ENCODE measurements at regions not wholly inside any gene's neighbourhood (a gene's known extent, or its start where the extent isn't known, plus 50 kb on each side); places are given as distances from the start of the nearest gene placed in this dataset.

GRCh38 chr13:91032104-91032503 lies 315.4 kb upstream of the MIR17HG start:
- no peaks in the 10 kb centered on the region for H3K79me2 ChIP-seq (ENCODE audit: low read depth)
- H3K9ac ChIP-seq: no peak overlapping the region
- H3K4me2 ChIP-seq: no peak overlapping the region
- TF ChIP-seq EZH2phosphoT487 (IDR thresholded peaks at IDR 0.05): no peak
- TF ChIP-seq EZH2 (IDR thresholded peaks at IDR 0.05): no peak
- TF ChIP-seq CTCF (IDR thresholded peaks at IDR 0.05): no peak
- Mint-ChIP-seq H3K9me3 (no peaks in the 10 kb centered on the region), H3K4me3 (no peak overlapping the region), H3K36me3 (no peaks in the 10 kb centered on the region), H3K27ac (no peak overlapping the region), H3K4me1 (peaks cover 2% of the 10 kb centered on the region), H3K27me3 (ENCODE audit: insufficient read depth, low read depth) (no peaks in the 10 kb centered on the region)
- H4K20me1 ChIP-seq (ENCODE audit: low read depth): no peaks in the 10 kb centered on the region
- H2AFZ ChIP-seq (replicated peaks): no peak overlapping the region
- no peak for DNase-seq (ENCODE audit: low spot score)
- no peak overlapping the region for H3K4me3 ChIP-seq
- H3K36me3 ChIP-seq: no peaks in the 10 kb centered on the region
- no peak overlapping the region for H3K27ac ChIP-seq
- H3K27me3 ChIP-seq: no peaks in the 10 kb centered on the region
- no peaks in the 10 kb centered on the region for H3F3A ChIP-seq (ENCODE audit: low read depth)
- no peaks in the 10 kb centered on the region for H3K9me3 ChIP-seq (ENCODE audit: low read depth)
- H3K4me1 ChIP-seq: no peaks in the 10 kb centered on the region

GRCh38 chr13:91036886-91037285 lies 310.6 kb upstream of the MIR17HG start:
- Histone ChIP-seq H3K4me2 (no peak overlapping the region), H3K27me3 (no peaks in the 10 kb centered on the region), H3K9me3 (ENCODE audit: low read depth) (no peaks in the 10 kb centered on the region), H4K20me1 (ENCODE audit: low read depth) (no peaks in the 10 kb centered on the region), H3K36me3 (no peaks in the 10 kb centered on the region), H2AFZ (replicated peaks) (no peak overlapping the region), H3K4me1 (no peaks in the 10 kb centered on the region), H3K27ac (no peak overlapping the region), H3K79me2 (ENCODE audit: low read depth) (no peaks in the 10 kb centered on the region), H3K9ac (no peak overlapping the region), H3F3A (ENCODE audit: low read depth) (no peaks in the 10 kb centered on the region), H3K4me3 (no peak overlapping the region)
- Mint-ChIP-seq H3K9me3 (no peaks in the 10 kb centered on the region), H3K36me3 (no peaks in the 10 kb centered on the region), H3K27me3 (ENCODE audit: insufficient read depth, low read depth) (no peaks in the 10 kb centered on the region), H3K4me1 (peaks cover 2% of the 10 kb centered on the region), H3K4me3 (no peak overlapping the region), H3K27ac (no peak overlapping the region)
- DNase-seq (ENCODE audit: low spot score): no peak
- no peak for TF ChIP-seq CTCF (IDR thresholded peaks at IDR 0.05)

- H3K36me3 Mint-ChIP-seq: no peaks in the 10 kb centered on the region
- peaks cover 5% of the 10 kb centered on the region for H3K4me1 Mint-ChIP-seq
- Histone ChIP-seq H3K9me3 (ENCODE audit: low read depth) (no peaks in the 10 kb centered on the region), H3K27me3 (no peaks in the 10 kb centered on the region), H3K4me3 (no peak overlapping the region), H3K27ac (no peak overlapping the region), H3F3A (ENCODE audit: low read depth) (no peaks in the 10 kb centered on the region), H4K20me1 (ENCODE audit: low read depth) (no peaks in the 10 kb centered on the region), H3K9ac (no peak overlapping the region), H3K4me2 (no peak overlapping the region), H3K79me2 (ENCODE audit: low read depth) (no peaks in the 10 kb centered on the region), H2AFZ (replicated peaks) (no peak overlapping the region), H3K4me1 (peaks cover 3% of the 10 kb centered on the region), H3K36me3 (no peaks in the 10 kb centered on the region)
- H3K27me3 Mint-ChIP-seq (ENCODE audit: insufficient read depth, low read depth): no peaks in the 10 kb centered on the region
- DNase-seq (ENCODE audit: low spot score): no peak
- no peak overlapping the region for H3K27ac Mint-ChIP-seq
- no peak overlapping the region for H3K4me3 Mint-ChIP-seq
- TF ChIP-seq CTCF (IDR thresholded peaks at IDR 0.05): no peak
- H3K9me3 Mint-ChIP-seq: no peaks in the 10 kb centered on the region
Observed at GRCh38 chr13:91042870-91043269, 304.6 kb upstream of the MIR17HG start.

All from neural progenitor cell (in vitro differentiated cells).